ENCODE measurements at regions not wholly inside any gene's neighbourhood (a gene's known extent, or its start where the extent isn't known, plus 50 kb on each side); places are given as distances from the start of the nearest gene placed in this dataset.

GRCh38 chr5:166618526-166618925, 1672.9 kb upstream of the WWC1 start:
- TF ChIP-seq ESRRA (IDR thresholded peaks at IDR 0.05; ENCODE audit: low read length) (no peak), PRDM15 (CRISPR knock-in tag; IDR thresholded peaks at IDR 0.05) (no peak), POLR2A (IDR thresholded peaks at IDR 0.05; ENCODE audit: low read depth, low read length) (no peak), SMAD1 (IDR thresholded peaks at IDR 0.05; ENCODE audit: low read depth, partially characterized antibody) (no peak), BRCA1 (IDR thresholded peaks at IDR 0.05; ENCODE audit: low read depth, low read length) (no peak), CTCF (IDR thresholded peaks at IDR 0.05 in 2 of 3, conservative IDR thresholded peaks at IDR 0.05 in 1 of 3; ENCODE audit: control insufficient read depth in 2 of 3, extremely low read depth in 1 of 3, insufficient read depth in 1 of 3, low read depth in 3 of 3, low read length in 3 of 3) (no peak)
- TF ChIP-seq, protein P1, sequence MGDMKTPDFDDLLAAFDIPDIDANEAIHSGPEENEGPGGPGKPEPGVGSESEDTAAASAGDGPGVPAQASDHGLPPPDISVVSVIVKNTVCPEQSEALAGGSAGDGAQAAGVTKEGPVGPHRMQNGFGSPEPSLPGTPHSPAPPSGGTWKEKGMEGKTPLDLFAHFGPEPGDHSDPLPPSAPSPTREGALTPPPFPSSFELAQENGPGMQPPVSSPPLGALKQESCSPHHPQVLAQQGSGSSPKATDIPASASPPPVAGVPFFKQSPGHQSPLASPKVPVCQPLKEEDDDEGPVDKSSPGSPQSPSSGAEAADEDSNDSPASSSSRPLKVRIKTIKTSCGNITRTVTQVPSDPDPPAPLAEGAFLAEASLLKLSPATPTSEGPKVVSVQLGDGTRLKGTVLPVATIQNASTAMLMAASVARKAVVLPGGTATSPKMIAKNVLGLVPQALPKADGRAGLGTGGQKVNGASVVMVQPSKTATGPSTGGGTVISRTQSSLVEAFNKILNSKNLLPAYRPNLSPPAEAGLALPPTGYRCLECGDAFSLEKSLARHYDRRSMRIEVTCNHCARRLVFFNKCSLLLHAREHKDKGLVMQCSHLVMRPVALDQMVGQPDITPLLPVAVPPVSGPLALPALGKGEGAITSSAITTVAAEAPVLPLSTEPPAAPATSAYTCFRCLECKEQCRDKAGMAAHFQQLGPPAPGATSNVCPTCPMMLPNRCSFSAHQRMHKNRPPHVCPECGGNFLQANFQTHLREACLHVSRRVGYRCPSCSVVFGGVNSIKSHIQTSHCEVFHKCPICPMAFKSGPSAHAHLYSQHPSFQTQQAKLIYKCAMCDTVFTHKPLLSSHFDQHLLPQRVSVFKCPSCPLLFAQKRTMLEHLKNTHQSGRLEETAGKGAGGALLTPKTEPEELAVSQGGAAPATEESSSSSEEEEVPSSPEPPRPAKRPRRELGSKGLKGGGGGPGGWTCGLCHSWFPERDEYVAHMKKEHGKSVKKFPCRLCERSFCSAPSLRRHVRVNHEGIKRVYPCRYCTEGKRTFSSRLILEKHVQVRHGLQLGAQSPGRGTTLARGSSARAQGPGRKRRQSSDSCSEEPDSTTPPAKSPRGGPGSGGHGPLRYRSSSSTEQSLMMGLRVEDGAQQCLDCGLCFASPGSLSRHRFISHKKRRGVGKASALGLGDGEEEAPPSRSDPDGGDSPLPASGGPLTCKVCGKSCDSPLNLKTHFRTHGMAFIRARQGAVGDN (IDR thresholded peaks at IDR 0.05) = no peak
- TF ChIP-seq, protein P2, sequence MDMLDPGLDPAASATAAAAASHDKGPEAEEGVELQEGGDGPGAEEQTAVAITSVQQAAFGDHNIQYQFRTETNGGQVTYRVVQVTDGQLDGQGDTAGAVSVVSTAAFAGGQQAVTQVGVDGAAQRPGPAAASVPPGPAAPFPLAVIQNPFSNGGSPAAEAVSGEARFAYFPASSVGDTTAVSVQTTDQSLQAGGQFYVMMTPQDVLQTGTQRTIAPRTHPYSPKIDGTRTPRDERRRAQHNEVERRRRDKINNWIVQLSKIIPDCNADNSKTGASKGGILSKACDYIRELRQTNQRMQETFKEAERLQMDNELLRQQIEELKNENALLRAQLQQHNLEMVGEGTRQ (IDR thresholded peaks at IDR 0.05; ENCODE audit: borderline replicate concordance, low read depth, low read length) = no peak

All from GM12878 (cell line).